ENCODE measurements at regions not wholly inside any gene's neighbourhood (a gene's known extent, or its start where the extent isn't known, plus 50 kb on each side); places are given as distances from the start of the nearest gene placed in this dataset.

- H3K9me3 Mint-ChIP-seq, result no peaks in the 10 kb centered on the region
Measured at GRCh38 chr13:58583966-58584365, 952.4 kb downstream of the PCDH17 start.

More at GRCh38 chr13:58583966-58584365, 952.4 kb downstream of the PCDH17 start:
- no peaks in the 10 kb centered on the region for H3F3A ChIP-seq (replicated peaks; ENCODE audit: low read depth)
- peaks cover 3% of the 10 kb centered on the region; the same call in 2 of the 3 replicates for H3K4me1 Mint-ChIP-seq
- H3K79me2 ChIP-seq (replicated peaks; ENCODE audit: insufficient read depth), result no peaks in the 10 kb centered on the region
- no peak overlapping the region for H3K27ac Mint-ChIP-seq
- no peaks in the 10 kb centered on the region for H3K27me3 ChIP-seq (ENCODE audit: insufficient read depth)
- H4K20me1 ChIP-seq (replicated peaks; ENCODE audit: insufficient read depth), result no peaks in the 10 kb centered on the region
- H3K9me2 ChIP-seq (ENCODE audit: insufficient read depth), result no peaks in the 10 kb centered on the region
- ATAC-seq (no peak), DNase-seq (ENCODE audit: low spot score) (no peak)
- no peaks in the 10 kb centered on the region for H3K36me3 Mint-ChIP-seq (ENCODE audit: low read depth)
- no peak overlapping the region for H2AFZ ChIP-seq
- peaks cover 2% of the 10 kb centered on the region for H3K27me3 Mint-ChIP-seq (ENCODE audit: insufficient read depth, low read depth, poor library complexity)
- no peak overlapping the region for H3K4me3 ChIP-seq
- no peak for TF ChIP-seq STAT1 (IDR thresholded peaks at IDR 0.05; ENCODE audit: unreplicated experiment)
- TF ChIP-seq ZNF114 (CRISPR knock-in tag; IDR thresholded peaks at IDR 0.05), result no peak
- TF ChIP-seq EZH2 (IDR thresholded peaks at IDR 0.05; ENCODE audit: low read depth, unreplicated experiment), result no peak
- no peak for TF ChIP-seq JUNB (IDR thresholded peaks at IDR 0.05; ENCODE audit: unreplicated experiment)
- no peak for TF ChIP-seq POLR2AphosphoS5 (IDR thresholded peaks at IDR 0.05; ENCODE audit: low read depth)
- TF ChIP-seq ETS1 (IDR thresholded peaks at IDR 0.05), result no peak
- TF ChIP-seq NANOG (IDR thresholded peaks at IDR 0.05; ENCODE audit: borderline replicate concordance), result no peak
- no peak for TF ChIP-seq EZH2phosphoT487 (IDR thresholded peaks at IDR 0.05; ENCODE audit: unreplicated experiment)
- TF ChIP-seq REST (IDR thresholded peaks at IDR 0.05; ENCODE audit: unreplicated experiment), result no peak
- TF ChIP-seq CTCF (conservative IDR thresholded peaks at IDR 0.05; ENCODE audit: low read depth in 2 of 2), result no peak
- no peak for TF ChIP-seq CREB1 (CRISPR knock-in tag; IDR thresholded peaks at IDR 0.05; ENCODE audit: low read depth)
- no peak for TF ChIP-seq ZNF331 (CRISPR knock-in tag; IDR thresholded peaks at IDR 0.05; ENCODE audit: low read depth)
- no peak for TF ChIP-seq ZNF462 (CRISPR knock-in tag; IDR thresholded peaks at IDR 0.05)
- H3K4me1 ChIP-seq (ENCODE audit: insufficient read depth), result no peaks in the 10 kb centered on the region
- H3K4me2 ChIP-seq, result no peak overlapping the region
- H3K27ac ChIP-seq (ENCODE audit: low read depth), result no peak overlapping the region
- H3K36me3 ChIP-seq (ENCODE audit: insufficient read depth), result no peaks in the 10 kb centered on the region
- no peak overlapping the region for H3K4me3 Mint-ChIP-seq

All from GM23338 (cell line).